Immature natural killer cell (primary cell): ENCODE measurements at regions not wholly inside any gene's neighbourhood (a gene's known extent, or its start where the extent isn't known, plus 50 kb on each side); places are given as distances from the start of the nearest gene placed in this dataset.

Experiments
- DNase-seq, 3 donors: peaks; one replicate each; pipeline ENCODE4 v3.0.0; 2022; ENCODE audit warnings: mixed read lengths in 1 of 3
- H3K27ac Mint-ChIP-seq, 6 donors: one replicate each; pipeline ENCODE4 v1.8.0; 2020; ENCODE audit warnings: mixed read lengths in 6 of 6, mild to moderate bottlenecking in 5 of 6, inconsistent platforms in 4 of 6, moderate library complexity in 3 of 6
- H3K27me3 Mint-ChIP-seq, 3 donors: one replicate each; pipeline ENCODE4 v1.8.0; 2020 to 2021; ENCODE audit warnings: low read depth in 3 of 3, mild to moderate bottlenecking in 3 of 3, mixed read lengths in 3 of 3, moderate library complexity in 3 of 3, inconsistent platforms in 1 of 3
- H3K36me3 Mint-ChIP-seq, 3 donors: one replicate each; pipeline ENCODE4 v1.8.0; 2020; ENCODE audit warnings: mixed read lengths in 3 of 3, inconsistent platforms in 2 of 3, mild to moderate bottlenecking in 2 of 3
- H3K4me1 Mint-ChIP-seq, 2 donors: one replicate each; pipeline ENCODE4 v1.8.0; 2020; ENCODE audit warnings: inconsistent platforms in 2 of 2, mild to moderate bottlenecking in 2 of 2, mixed read lengths in 2 of 2, moderate library complexity in 1 of 2
- H3K4me3 Mint-ChIP-seq, 5 donors: one replicate each; pipeline ENCODE4 v1.8.0; 2020; ENCODE audit warnings: mild to moderate bottlenecking in 5 of 5, mixed read lengths in 5 of 5, inconsistent platforms in 3 of 5, moderate library complexity in 3 of 5
- H3K9me3 Mint-ChIP-seq, 6 donors: one replicate each; pipeline ENCODE4 v1.8.0; 2020; ENCODE audit warnings: mild to moderate bottlenecking in 6 of 6, mixed read lengths in 6 of 6, inconsistent platforms in 4 of 6, moderate library complexity in 3 of 6

GRCh38 chr18:75869162-75869561 lies 441.7 kb upstream of the SMIM21 start:
- H3K27me3 Mint-ChIP-seq: no peaks in the 10 kb centered on the region
- DNase-seq: no peak
- H3K27ac Mint-ChIP-seq: no peak overlapping the region
- H3K4me1 Mint-ChIP-seq: no peaks in the 10 kb centered on the region
- H3K36me3 Mint-ChIP-seq: no peaks in the 10 kb centered on the region
- H3K4me3 Mint-ChIP-seq: no peak overlapping the region
- H3K9me3 Mint-ChIP-seq: peaks cover 0 to 1% (median 0%) of the 10 kb centered on the region in 6 donors

- Mint-ChIP-seq H3K9me3 (peaks cover 0 to 1% (median 0%) of the 10 kb centered on the region in 6 donors), H3K36me3 (no peaks in the 10 kb centered on the region), H3K27ac (no peak overlapping the region), H3K4me1 (no peaks in the 10 kb centered on the region), H3K4me3 (no peak overlapping the region), H3K27me3 (peaks cover 0 to 1% (median 0%) of the 10 kb centered on the region in 3 donors)
- no peak for DNase-seq
Measured at GRCh38 chr18:75868031-75868430, 440.5 kb upstream of the SMIM21 start.

- no peak overlapping the region for H3K27ac Mint-ChIP-seq
- H3K9me3 Mint-ChIP-seq: peaks cover 0 to 6% (median under 1%) of the 10 kb centered on the region in 6 donors
- DNase-seq: no peak
- no peaks in the 10 kb centered on the region for H3K4me1 Mint-ChIP-seq
- H3K27me3 Mint-ChIP-seq: peaks cover 0 to 3% (median 0%) of the 10 kb centered on the region in 3 donors
- no peak overlapping the region for H3K4me3 Mint-ChIP-seq
- H3K36me3 Mint-ChIP-seq: no peaks in the 10 kb centered on the region
Measured at GRCh38 chr18:75865639-75866038, 438.1 kb upstream of the SMIM21 start.

GRCh38 chr18:75864816-75865215 lies 437.3 kb upstream of the SMIM21 start:
- H3K36me3 Mint-ChIP-seq: no peaks in the 10 kb centered on the region
- no peaks in the 10 kb centered on the region for H3K4me1 Mint-ChIP-seq
- no peak overlapping the region for H3K4me3 Mint-ChIP-seq
- H3K27ac Mint-ChIP-seq: no peak overlapping the region
- peaks cover 0 to 7% (median 1%) of the 10 kb centered on the region in 6 donors for H3K9me3 Mint-ChIP-seq
- peaks cover 0 to 4% (median 4%) of the 10 kb centered on the region in 3 donors for H3K27me3 Mint-ChIP-seq
- no peak for DNase-seq

- H3K4me1 Mint-ChIP-seq: no peaks in the 10 kb centered on the region
Measured at GRCh38 chr18:75863696-75864095, 436.2 kb upstream of the SMIM21 start.

GRCh38 chr18:75862458-75862857 lies 435.0 kb upstream of the SMIM21 start:
- Mint-ChIP-seq H3K36me3 (no peaks in the 10 kb centered on the region), H3K27ac (no peak overlapping the region), H3K4me3 (no peak overlapping the region), H3K4me1 (no peaks in the 10 kb centered on the region), H3K9me3 (peaks cover 0 to 11% (median 2%) of the 10 kb centered on the region in 6 donors), H3K27me3 (peaks cover 0 to 4% (median 4%) of the 10 kb centered on the region in 3 donors)
- no peak for DNase-seq

More at GRCh38 chr18:75863696-75864095, 436.2 kb upstream of the SMIM21 start:
- Mint-ChIP-seq H3K4me3 (no peak overlapping the region), H3K9me3 (peaks cover 0 to 11% (median 2%) of the 10 kb centered on the region in 6 donors), H3K36me3 (no peaks in the 10 kb centered on the region), H3K27me3 (peaks cover 0 to 4% (median 4%) of the 10 kb centered on the region in 3 donors), H3K27ac (no peak overlapping the region)
- DNase-seq: no peak

GRCh38 chr18:75860166-75860565 lies 432.7 kb upstream of the SMIM21 start:
- no peak for DNase-seq
- Mint-ChIP-seq H3K4me3 (no peak overlapping the region), H3K36me3 (no peaks in the 10 kb centered on the region), H3K9me3 (peaks cover 0 to 11% (median 2%) of the 10 kb centered on the region in 6 donors), H3K27ac (no peak overlapping the region), H3K4me1 (no peaks in the 10 kb centered on the region), H3K27me3 (peaks cover 0 to 4% (median 4%) of the 10 kb centered on the region in 3 donors)

GRCh38 chr18:75859533-75859932 lies 432.0 kb upstream of the SMIM21 start:
- Mint-ChIP-seq H3K4me3 (no peak overlapping the region), H3K27me3 (peaks cover 0 to 4% (median 4%) of the 10 kb centered on the region in 3 donors), H3K9me3 (peaks cover 0 to 11% (median 2%) of the 10 kb centered on the region in 6 donors)

GRCh38 chr18:75858754-75859153 lies 431.3 kb upstream of the SMIM21 start:
- H3K4me3 Mint-ChIP-seq: no peak overlapping the region
- no peaks in the 10 kb centered on the region for H3K36me3 Mint-ChIP-seq
- no peak for DNase-seq
- H3K27me3 Mint-ChIP-seq: peaks cover 0 to 4% (median 4%) of the 10 kb centered on the region in 3 donors
- H3K9me3 Mint-ChIP-seq: peaks cover 0 to 11% (median 2%) of the 10 kb centered on the region in 6 donors
- H3K27ac Mint-ChIP-seq: no peak overlapping the region
- H3K4me1 Mint-ChIP-seq: no peaks in the 10 kb centered on the region

More at GRCh38 chr18:75859533-75859932, 432.0 kb upstream of the SMIM21 start:
- Mint-ChIP-seq H3K27ac (no peak overlapping the region), H3K36me3 (no peaks in the 10 kb centered on the region), H3K4me1 (no peaks in the 10 kb centered on the region)
- DNase-seq: no peak

- DNase-seq: no peak
- Mint-ChIP-seq H3K36me3 (no peaks in the 10 kb centered on the region), H3K4me1 (no peaks in the 10 kb centered on the region), H3K4me3 (no peak overlapping the region), H3K27ac (no peak overlapping the region), H3K27me3 (peaks cover 0 to 4% (median 3%) of the 10 kb centered on the region in 3 donors), H3K9me3 (peaks cover 0 to 11% (median 1%) of the 10 kb centered on the region in 6 donors)
Measured at GRCh38 chr18:75857558-75857957, 430.1 kb upstream of the SMIM21 start.

GRCh38 chr18:75854808-75855207 lies 427.3 kb upstream of the SMIM21 start:
- Mint-ChIP-seq H3K4me1 (no peaks in the 10 kb centered on the region), H3K27ac (no peak overlapping the region), H3K36me3 (no peaks in the 10 kb centered on the region), H3K9me3 (peaks cover 0 to 7% (median 0%) of the 10 kb centered on the region in 6 donors), H3K4me3 (no peak overlapping the region), H3K27me3 (peaks cover 0 to under 1% (median 0%) of the 10 kb centered on the region in 3 donors)
- no peak for DNase-seq

- H3K27me3 Mint-ChIP-seq: no peaks in the 10 kb centered on the region
- H3K9me3 Mint-ChIP-seq: peaks cover 0 to 2% (median 0%) of the 10 kb centered on the region in 6 donors
Measured at GRCh38 chr18:75854174-75854573, 426.7 kb upstream of the SMIM21 start.

GRCh38 chr18:75846321-75846720 lies 418.8 kb upstream of the SMIM21 start:
- Mint-ChIP-seq H3K4me1 (no peaks in the 10 kb centered on the region), H3K4me3 (no peak overlapping the region), H3K27me3 (peaks cover 0 to 4% (median 4%) of the 10 kb centered on the region in 3 donors), H3K27ac (no peak overlapping the region), H3K9me3 (peaks cover 0 to 3% (median 0%) of the 10 kb centered on the region in 6 donors), H3K36me3 (no peaks in the 10 kb centered on the region)
- no peak for DNase-seq

More at GRCh38 chr18:75854174-75854573, 426.7 kb upstream of the SMIM21 start:
- no peak overlapping the region for H3K4me3 Mint-ChIP-seq
- DNase-seq: no peak
- no peak overlapping the region for H3K27ac Mint-ChIP-seq
- H3K36me3 Mint-ChIP-seq: no peaks in the 10 kb centered on the region
- no peaks in the 10 kb centered on the region for H3K4me1 Mint-ChIP-seq

GRCh38 chr18:75845413-75845812 lies 417.9 kb upstream of the SMIM21 start:
- Mint-ChIP-seq H3K4me3 (no peak overlapping the region), H3K9me3 (peaks cover 0 to 3% (median 0%) of the 10 kb centered on the region in 6 donors), H3K4me1 (no peaks in the 10 kb centered on the region)

GRCh38 chr18:75844146-75844545 lies 416.6 kb upstream of the SMIM21 start:
- no peak for DNase-seq
- Mint-ChIP-seq H3K27ac (no peak overlapping the region), H3K4me3 (no peak overlapping the region), H3K9me3 (peaks cover 0 to 3% (median 0%) of the 10 kb centered on the region in 6 donors), H3K4me1 (no peaks in the 10 kb centered on the region), H3K27me3 (peaks cover 0 to 5% (median 4%) of the 10 kb centered on the region in 3 donors), H3K36me3 (no peaks in the 10 kb centered on the region)

More at GRCh38 chr18:75845413-75845812, 417.9 kb upstream of the SMIM21 start:
- H3K36me3 Mint-ChIP-seq: no peaks in the 10 kb centered on the region
- H3K27me3 Mint-ChIP-seq: peaks cover 0 to 5% (median 4%) of the 10 kb centered on the region in 3 donors
- no peak overlapping the region for H3K27ac Mint-ChIP-seq
- no peak for DNase-seq
